Left forelimb (tissue), 1 donor: ENCODE measurements at regions not wholly inside any gene's neighbourhood (a gene's known extent, or its start where the extent isn't known, plus 50 kb on each side); places are given as distances from the start of the nearest gene placed in this dataset.

Experiments used
- DNase-seq: peaks from one replicate; pipeline ENCODE4 v3.0.0-alpha.2; 2018; ENCODE audit warnings: low spot score

GRCh38 chr2:150006591-150006990 is 419.0 kb upstream of the MMADHC start:
- DNase-seq: no peak

GRCh38 chr2:150003544-150003943 is 416.0 kb upstream of the MMADHC start:
- DNase-seq: no peak

DNA sequence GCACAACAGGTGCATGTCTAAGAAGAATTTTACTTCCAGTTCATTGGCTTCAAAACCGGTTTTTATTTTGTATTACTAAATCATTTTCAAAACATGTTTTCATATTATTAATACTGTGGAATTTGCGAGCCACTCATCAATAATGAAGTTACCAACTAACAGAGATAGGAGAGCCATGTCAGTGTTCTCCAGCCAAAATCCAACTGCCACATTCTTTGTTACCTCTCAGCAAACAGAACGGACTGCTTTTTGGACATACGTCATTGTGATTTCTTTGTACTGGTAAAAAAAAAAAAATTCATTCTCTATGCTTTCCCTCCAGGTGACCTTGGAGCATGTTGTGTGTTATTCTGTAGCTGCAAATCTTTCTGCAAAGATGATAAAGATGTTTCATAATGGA is 414.2 kb upstream of the MMADHC start:
- DNase-seq: no peak

DNA sequence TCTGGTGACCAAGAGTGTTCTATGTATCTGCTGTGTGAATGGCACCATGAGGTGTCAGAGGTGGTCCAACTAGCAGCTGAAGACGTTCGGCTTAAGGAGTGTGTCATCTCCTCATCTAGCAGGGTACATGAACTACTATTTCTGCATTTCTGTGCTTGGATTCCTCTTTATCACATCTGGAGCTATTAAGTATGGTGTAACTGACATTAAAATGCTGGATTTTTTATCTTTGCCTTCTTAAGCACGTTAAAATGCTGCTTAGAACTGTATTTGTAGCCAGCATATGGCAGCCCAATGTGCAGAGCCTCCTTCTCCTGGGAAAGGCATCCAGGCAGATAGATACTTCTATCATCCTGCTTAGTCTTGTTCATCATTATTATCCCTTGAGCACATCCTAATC is 409.3 kb upstream of the MMADHC start:
- DNase-seq: no peak

DNA sequence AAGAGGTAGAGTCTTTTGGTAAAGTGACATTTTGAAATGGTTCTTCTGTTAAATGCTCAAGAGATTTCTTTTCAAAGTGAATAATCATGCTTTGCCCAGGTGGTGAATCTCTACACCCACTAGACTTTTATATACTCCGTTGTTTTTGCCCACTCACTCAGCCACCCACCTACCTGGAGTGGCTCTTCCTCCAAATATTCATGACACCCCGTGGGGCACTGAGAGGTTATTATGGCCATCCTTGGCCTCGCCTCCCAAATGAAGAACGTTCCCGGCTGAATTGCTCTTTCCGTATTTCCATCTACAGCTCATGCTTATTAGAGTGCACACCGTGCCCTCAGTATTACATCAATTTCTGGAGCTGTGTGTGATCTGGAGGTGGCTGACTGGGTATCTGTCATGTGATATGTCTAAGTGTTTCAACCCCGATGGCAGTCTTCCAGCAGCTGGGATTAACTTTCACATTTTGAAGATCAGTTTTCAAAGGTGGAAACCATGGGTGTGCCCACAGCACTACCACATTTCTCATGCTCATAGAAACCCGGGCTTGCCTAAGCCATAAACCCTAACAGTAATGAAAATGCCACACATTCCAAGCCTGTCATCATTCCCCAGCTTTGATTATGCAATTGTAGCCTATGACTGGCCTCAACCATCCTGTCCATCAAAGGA is 406.6 kb upstream of the MMADHC start:
- no peak for DNase-seq

DNA sequence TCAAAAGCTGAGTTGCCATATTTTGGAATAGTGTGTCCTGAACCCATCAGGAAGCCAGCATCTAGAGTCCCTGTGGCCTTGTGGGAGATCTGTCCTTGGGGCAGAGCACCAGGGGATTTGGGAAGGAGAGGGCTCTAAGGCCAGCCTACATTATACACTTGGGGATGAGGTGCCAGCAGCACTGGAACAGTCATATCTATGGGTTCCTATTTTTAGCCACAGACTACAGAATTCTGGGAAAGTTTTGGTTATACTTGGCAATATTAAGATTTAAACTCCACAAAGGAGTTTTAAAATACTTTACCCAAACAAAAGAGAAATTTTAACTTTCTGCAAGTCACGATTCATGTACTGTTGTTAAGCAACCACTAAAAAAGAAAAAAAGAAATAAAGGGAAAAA is 405.7 kb upstream of the MMADHC start:
- DNase-seq: no peak

- DNase-seq: no peak
Measured at GRCh38 chr2:149991576-149991975, 404.0 kb upstream of the MMADHC start.

DNA sequence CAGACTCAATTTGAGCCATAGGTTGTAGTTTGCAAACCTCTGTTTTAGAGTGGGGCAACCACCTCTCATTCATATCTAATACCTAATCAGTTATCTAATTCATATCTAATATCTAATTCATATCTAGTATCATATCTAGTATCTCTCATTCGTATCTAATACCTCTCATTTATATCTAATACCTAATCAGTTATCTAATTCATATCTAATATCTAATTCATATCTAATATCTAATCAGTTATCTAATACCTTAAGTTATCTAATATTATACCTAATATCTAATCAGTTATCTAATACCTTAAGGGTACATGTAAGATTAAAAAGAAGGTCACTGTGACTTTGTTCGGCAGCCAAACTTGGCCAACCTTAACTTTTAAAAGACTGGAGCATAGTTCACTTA is 403.4 kb upstream of the MMADHC start:
- no peak for DNase-seq

DNA sequence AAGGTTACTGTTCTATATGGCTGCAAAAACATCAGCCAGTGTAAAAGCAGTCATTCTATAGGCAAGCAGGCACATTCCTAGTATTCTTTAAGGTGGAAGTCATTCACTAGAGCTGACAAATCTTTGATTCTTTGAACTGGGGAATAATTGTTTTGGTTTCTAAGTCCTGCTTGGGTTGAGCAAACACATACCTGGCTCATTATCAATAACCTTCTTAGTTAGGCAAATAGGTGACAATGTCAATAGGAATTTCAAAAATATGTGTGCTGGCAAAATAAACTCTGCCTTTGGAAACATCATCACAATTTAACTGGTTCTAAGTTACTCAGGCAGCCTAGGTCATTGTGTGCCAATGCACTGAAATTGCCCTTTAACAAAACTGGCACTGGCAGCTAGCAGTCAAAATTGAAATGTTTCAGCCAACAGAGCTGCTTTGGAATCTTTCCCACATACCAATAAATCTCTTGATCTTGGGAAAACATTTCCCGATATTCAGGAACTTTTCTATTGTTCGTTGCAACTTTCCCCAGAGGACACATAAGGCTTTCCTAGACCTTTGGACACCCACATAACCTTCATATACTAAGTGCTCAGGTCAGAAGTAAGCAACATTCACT is 402.0 kb upstream of the MMADHC start:
- no peak for DNase-seq

- DNase-seq: no peak
Measured at GRCh38 chr2:149988361-149988760, 400.8 kb upstream of the MMADHC start.

- DNase-seq: no peak
Measured at GRCh38 chr2:149986861-149987260, 399.3 kb upstream of the MMADHC start.

GRCh38 chr2:149984311-149984710 is 396.7 kb upstream of the MMADHC start:
- no peak for DNase-seq

- no peak for DNase-seq
Measured at GRCh38 chr2:149972066-149972465, 384.5 kb upstream of the MMADHC start.

DNA sequence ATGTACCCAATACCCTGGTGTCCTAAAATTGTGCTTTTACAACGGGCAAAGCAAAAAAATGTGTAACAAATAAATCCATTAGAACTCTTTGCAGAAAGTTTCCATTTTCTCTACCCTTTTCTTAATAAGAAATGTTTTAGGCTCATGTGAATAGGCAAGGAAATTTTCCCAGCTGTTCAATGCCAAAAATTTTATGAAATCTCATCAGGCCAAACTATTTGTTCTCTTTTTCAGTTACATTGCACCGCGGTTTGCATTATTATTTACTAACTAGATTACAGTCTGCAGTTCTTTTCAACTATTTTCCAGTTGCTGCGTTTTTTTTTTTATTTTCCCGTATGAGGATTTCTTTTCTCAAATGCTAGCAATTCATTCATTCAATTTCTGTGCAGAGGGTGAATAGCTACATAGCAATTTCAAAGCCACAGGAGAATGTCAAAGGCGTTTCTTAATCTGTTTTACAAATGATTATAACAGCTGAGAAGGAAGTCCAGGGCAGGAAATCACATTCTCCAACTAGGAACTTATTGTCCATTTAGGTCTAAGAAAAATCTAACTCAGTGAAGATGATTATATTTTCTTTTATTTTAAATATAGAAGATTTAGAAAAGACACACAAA is 367.5 kb upstream of the MMADHC start:
- no peak for DNase-seq

DNA sequence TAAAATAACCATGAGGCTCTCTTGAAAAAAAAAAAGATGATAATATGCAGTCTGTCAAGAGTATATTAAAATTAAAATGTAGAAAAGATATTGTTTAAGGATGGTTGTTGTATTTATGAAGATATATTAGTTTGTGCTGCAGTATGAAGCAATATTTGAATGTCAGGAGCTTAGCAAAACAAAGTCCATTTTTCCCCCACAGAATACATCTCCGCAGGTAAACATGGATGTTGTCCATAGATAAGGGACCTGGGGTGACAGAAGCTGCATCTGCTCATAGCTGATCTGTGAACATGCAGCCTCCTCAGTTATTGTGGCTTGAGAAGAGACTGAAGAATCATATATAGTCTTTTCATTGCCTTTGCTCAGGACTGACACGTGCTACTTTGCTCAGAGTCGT is 366.1 kb upstream of the MMADHC start:
- no peak for DNase-seq

GRCh38 chr2:149931486-149931885 is 343.9 kb upstream of the MMADHC start:
- no peak for DNase-seq

DNA sequence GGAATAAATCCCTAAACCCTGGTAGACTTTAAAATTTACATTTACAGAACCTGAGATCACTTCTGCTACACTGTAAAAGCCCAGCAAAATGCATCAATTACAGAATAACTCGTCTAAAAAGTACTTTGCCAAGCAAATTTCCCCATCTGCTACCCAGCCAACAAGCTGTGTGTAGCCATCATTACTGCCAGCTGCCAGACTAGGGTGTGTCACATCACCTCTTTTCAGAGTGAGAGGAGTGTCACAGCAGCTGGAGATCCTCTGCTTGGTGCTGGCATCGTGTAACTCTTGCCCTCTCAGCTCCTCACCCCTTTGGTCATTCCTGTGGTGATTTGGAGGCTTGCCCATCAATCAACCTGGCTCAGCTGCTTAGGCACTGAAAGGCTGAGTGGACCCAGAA is 340.4 kb upstream of the MMADHC start:
- no peak for DNase-seq

- DNase-seq: no peak
Measured at GRCh38 chr2:149926149-149926548, 338.6 kb upstream of the MMADHC start.

DNA sequence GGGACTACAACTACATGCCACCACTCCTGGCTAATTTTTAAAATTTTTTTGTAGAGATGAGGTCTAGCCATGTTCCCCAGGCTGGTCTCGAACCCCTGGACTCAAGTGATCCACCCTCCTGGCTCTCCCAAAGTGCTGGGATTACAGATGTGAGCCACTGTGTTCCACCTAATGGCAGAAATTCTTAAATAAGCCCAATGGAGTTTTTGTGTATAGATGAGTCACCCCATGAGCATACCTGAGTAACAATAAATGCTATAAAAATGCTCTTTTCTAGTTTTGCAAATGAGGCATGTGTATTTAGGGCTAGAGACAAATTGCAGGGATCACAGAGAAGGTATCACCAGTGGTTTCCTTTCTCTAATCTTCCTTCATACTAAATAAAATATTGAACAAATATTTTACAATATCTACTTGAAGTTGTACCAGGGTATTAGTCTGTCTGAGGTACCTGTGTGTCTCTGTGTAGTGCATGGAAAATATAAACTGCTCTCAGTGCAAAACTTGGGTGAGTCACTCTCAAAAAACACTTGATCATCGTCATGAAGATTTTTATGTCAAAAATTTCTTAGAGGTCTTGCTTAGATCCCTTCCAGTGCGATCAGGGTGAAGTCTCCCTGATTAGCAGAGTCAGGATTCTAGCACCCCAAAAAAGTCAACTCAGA is 337.1 kb upstream of the MMADHC start:
- no peak for DNase-seq

- DNase-seq: no peak
Measured at GRCh38 chr2:149924028-149924427, 336.5 kb upstream of the MMADHC start.

- no peak for DNase-seq
Measured at GRCh38 chr2:149921911-149922616, 334.5 kb upstream of the MMADHC start.

DNA sequence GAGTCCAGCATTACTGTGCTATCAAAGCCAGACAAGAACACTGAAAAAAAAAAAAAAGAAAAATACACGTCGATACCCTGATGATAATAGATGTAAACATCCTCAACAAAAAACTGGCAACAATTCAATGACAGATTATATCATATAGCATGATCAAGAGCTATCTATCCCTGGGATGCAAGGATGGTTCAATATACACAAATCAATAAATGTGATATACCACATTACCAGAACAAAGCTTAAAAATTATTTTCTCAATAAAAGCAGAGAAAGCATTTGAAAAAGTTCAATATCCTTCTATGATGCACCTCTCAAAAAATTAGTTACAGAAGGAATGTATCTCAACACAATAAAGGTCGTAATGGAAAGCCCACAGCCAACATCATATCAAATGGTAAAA is 332.8 kb upstream of the MMADHC start:
- no peak for DNase-seq

DNA sequence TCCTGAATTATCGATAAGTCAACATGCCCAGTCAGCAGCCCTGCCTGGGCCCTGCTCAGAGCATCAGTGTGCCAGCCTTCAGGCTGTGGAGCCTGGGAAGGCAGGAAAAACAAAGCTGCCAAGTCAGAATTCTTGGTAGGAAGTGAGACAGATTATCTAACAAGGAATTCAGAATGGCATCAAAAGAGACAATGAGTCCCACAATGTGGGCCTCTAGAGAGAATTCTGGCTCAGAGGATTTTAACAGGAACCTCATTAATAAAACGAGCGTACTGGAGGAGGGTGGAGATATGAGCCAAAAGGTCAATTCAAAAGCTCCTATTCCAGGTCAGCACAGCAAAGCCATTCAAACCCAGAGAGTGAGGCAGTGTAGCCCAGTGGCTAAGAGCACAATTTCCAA is 327.6 kb upstream of the MMADHC start:
- no peak for DNase-seq
